Astrocyte (in vitro differentiated cells and primary cell): ENCODE measurements at regions not wholly inside any gene's neighbourhood (a gene's known extent, or its start where the extent isn't known, plus 50 kb on each side); places are given as distances from the start of the nearest gene placed in this dataset.
"Not testable (repeated sequence)": the region's sequence is repeated elsewhere in the genome, so short reads cannot be mapped to it uniquely, and the experiment has no call there.

Experiments
- DNase-seq: peaks from one replicate; pipeline ENCODE4 v3.0.0-alpha.2; 2010; ENCODE audit warnings: low read depth
- FAIRE-seq: peaks from 2 replicates; lab custom pipeline; 2011; peaks lifted over from hg19 to GRCh38; lab: Jason Lieb, UNC
- H2AFZ ChIP-seq: 2 replicates; pipeline ENCODE4 v1.6.0; 2012; ENCODE audit warnings: low read depth, low read length, inconsistent platforms
- H3K27ac ChIP-seq: 2 replicates; pipeline ENCODE4 v1.5.1; 2011; ENCODE audit warnings: low read depth, low read length, inconsistent platforms
- H3K27me3 ChIP-seq: 2 replicates; pipeline ENCODE4 v1.6.0; 2011; ENCODE audit warnings: low read length, inconsistent platforms; ENCODE audit not compliant: insufficient read depth
- H3K36me3 ChIP-seq: 2 replicates; pipeline ENCODE4 v1.5.1; 2011; ENCODE audit warnings: low read length, inconsistent platforms; ENCODE audit not compliant: insufficient read depth
- H3K4me1 ChIP-seq: 2 replicates; pipeline ENCODE4 v1.5.1; 2011; ENCODE audit warnings: low read length, inconsistent platforms; ENCODE audit not compliant: insufficient read depth
- H3K4me2 ChIP-seq: 2 replicates; pipeline ENCODE4 v1.6.0; 2012; ENCODE audit warnings: low read length, inconsistent platforms
- H3K4me3 ChIP-seq: 2 replicates; pipeline ENCODE4 v1.5.1; 2011; ENCODE audit warnings: low read depth, mild to moderate bottlenecking, low read length, inconsistent platforms; ENCODE audit not compliant: insufficient read depth
- H3K79me2 ChIP-seq: 2 replicates; pipeline ENCODE4 v1.6.0; 2012; ENCODE audit warnings: mild to moderate bottlenecking, low read length, inconsistent platforms; ENCODE audit not compliant: insufficient read depth
- H3K9ac ChIP-seq: 2 replicates; pipeline ENCODE4 v1.6.0; 2012; ENCODE audit warnings: mild to moderate bottlenecking, low read length, inconsistent platforms
- H3K9me3 ChIP-seq: 2 replicates; pipeline ENCODE4 v1.5.1; 2012; ENCODE audit warnings: low read depth, mild to moderate bottlenecking, low read length, inconsistent platforms; ENCODE audit not compliant: insufficient read depth
- H4K20me1 ChIP-seq: 2 replicates; pipeline ENCODE4 v1.6.0; 2012; ENCODE audit warnings: low read length, inconsistent platforms; ENCODE audit not compliant: insufficient read depth
- H3K27ac Mint-ChIP-seq: one replicate; pipeline ENCODE4 v1.8.0; 2021; ENCODE audit warnings: mild to moderate bottlenecking, mixed read lengths; ENCODE audit not compliant: unreplicated experiment
- H3K27me3 Mint-ChIP-seq: one replicate; pipeline ENCODE4 v1.8.0; 2021; ENCODE audit warnings: low read depth, mixed read lengths; ENCODE audit not compliant: unreplicated experiment
- H3K36me3 Mint-ChIP-seq: one replicate; pipeline ENCODE4 v1.8.0; 2021; ENCODE audit warnings: low read depth, mixed read lengths; ENCODE audit not compliant: unreplicated experiment
- H3K4me1 Mint-ChIP-seq: one replicate; pipeline ENCODE4 v1.8.0; 2021; ENCODE audit warnings: low read depth, mixed read lengths; ENCODE audit not compliant: unreplicated experiment
- H3K4me3 Mint-ChIP-seq: one replicate; pipeline ENCODE4 v1.8.0; 2021; ENCODE audit warnings: mild to moderate bottlenecking, moderate library complexity, mixed read lengths; ENCODE audit not compliant: unreplicated experiment
- H3K9me3 Mint-ChIP-seq: one replicate; pipeline ENCODE4 v1.8.0; 2021; ENCODE audit warnings: mild to moderate bottlenecking, mixed read lengths; ENCODE audit not compliant: unreplicated experiment
- CTCF ChIP-seq: IDR thresholded peaks from 2 replicates; pipeline ENCODE4 v1.5.1; 2011; ENCODE audit warnings: low read depth, mild to moderate bottlenecking, inconsistent platforms, low read length, moderate library complexity; ENCODE audit not compliant: insufficient read depth
- EZH2 ChIP-seq: IDR thresholded peaks from 2 replicates; pipeline ENCODE4 v1.6.1; 2012; ENCODE audit warnings: mild to moderate bottlenecking, low read length, inconsistent platforms; ENCODE audit not compliant: insufficient read depth

GRCh38 chr5:28632607-28633006 lies 1594.2 kb upstream of the CDH9 start:
- Histone ChIP-seq H3K27me3 (no peaks in the 10 kb centered on the region), H3K4me1 (no peaks in the 10 kb centered on the region), H2AFZ (no peak overlapping the region), H3K9me3 (no peaks in the 10 kb centered on the region), H3K36me3 (no peaks in the 10 kb centered on the region), H3K4me3 (no peak overlapping the region), H3K9ac (no peak overlapping the region), H4K20me1 (no peaks in the 10 kb centered on the region), H3K4me2 (no peak overlapping the region), H3K79me2 (no peaks in the 10 kb centered on the region), H3K27ac (no peak overlapping the region)
- Mint-ChIP-seq H3K36me3 (no peaks in the 10 kb centered on the region), H3K27ac (no peak overlapping the region), H3K27me3 (no peaks in the 10 kb centered on the region), H3K4me1 (no peaks in the 10 kb centered on the region), H3K4me3 (no peak overlapping the region), H3K9me3 (no peaks in the 10 kb centered on the region)
- TF ChIP-seq EZH2, result no peak
- TF ChIP-seq CTCF, result no peak
- FAIRE-seq (no peak), DNase-seq (no peak)

- Mint-ChIP-seq H3K4me3 (no peak overlapping the region), H3K36me3 (no peaks in the 10 kb centered on the region), H3K27me3 (no peaks in the 10 kb centered on the region), H3K4me1 (no peaks in the 10 kb centered on the region), H3K9me3 (peaks cover 8% of the 10 kb centered on the region), H3K27ac (no peak overlapping the region)
- no peak overlapping the region for H3K4me2 ChIP-seq
- no peaks in the 10 kb centered on the region for H3K79me2 ChIP-seq
- no peak overlapping the region for H3K27ac ChIP-seq
- H3K27me3 ChIP-seq, result no peaks in the 10 kb centered on the region
- DNase-seq (no peak), FAIRE-seq (no peak)
- H3K36me3 ChIP-seq, result no peaks in the 10 kb centered on the region
- no peak overlapping the region for H2AFZ ChIP-seq
- no peak overlapping the region for H3K4me3 ChIP-seq
- TF ChIP-seq EZH2 (no peak), CTCF (no peak)
- H3K4me1 ChIP-seq, result no peaks in the 10 kb centered on the region
- H4K20me1 ChIP-seq, result no peaks in the 10 kb centered on the region
- no peaks in the 10 kb centered on the region for H3K9me3 ChIP-seq
- no peak overlapping the region for H3K9ac ChIP-seq
Measured at GRCh38 chr5:28603869-28604268, 1565.5 kb upstream of the CDH9 start.

DNA sequence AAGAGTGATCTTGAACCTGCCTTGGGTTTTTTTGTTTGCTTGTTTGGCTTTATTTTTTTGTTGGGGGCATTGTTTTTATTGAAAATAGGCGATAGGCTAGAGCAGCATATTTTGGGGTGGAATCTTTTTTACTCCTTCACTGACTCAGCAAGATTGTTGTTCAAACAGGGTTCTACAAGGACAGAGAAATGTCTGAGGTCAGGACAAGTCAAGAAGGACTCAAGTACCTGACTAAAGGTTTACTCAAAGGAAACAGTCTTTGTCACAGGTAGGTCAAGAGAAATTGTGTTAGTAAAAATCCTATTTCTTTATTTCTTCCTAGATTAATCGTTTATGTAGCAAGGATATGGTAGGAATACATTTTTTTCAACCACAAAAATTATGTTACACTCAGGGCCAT lies 1564.0 kb upstream of the CDH9 start:
- Histone ChIP-seq H3K9ac (no peak overlapping the region), H3K9me3 (no peaks in the 10 kb centered on the region), H3K79me2 (no peaks in the 10 kb centered on the region), H3K27ac (no peak overlapping the region), H3K4me3 (no peak overlapping the region), H2AFZ (no peak overlapping the region), H3K27me3 (no peaks in the 10 kb centered on the region), H3K4me2 (no peak overlapping the region), H4K20me1 (no peaks in the 10 kb centered on the region), H3K36me3 (no peaks in the 10 kb centered on the region), H3K4me1 (no peaks in the 10 kb centered on the region)
- DNase-seq (no peak), FAIRE-seq (no peak)
- Mint-ChIP-seq H3K4me3 (no peak overlapping the region), H3K9me3 (peaks cover 5% of the 10 kb centered on the region), H3K36me3 (no peaks in the 10 kb centered on the region), H3K27ac (no peak overlapping the region), H3K27me3 (no peaks in the 10 kb centered on the region), H3K4me1 (no peaks in the 10 kb centered on the region)
- TF ChIP-seq EZH2, result no peak
- no peak for TF ChIP-seq CTCF

DNA sequence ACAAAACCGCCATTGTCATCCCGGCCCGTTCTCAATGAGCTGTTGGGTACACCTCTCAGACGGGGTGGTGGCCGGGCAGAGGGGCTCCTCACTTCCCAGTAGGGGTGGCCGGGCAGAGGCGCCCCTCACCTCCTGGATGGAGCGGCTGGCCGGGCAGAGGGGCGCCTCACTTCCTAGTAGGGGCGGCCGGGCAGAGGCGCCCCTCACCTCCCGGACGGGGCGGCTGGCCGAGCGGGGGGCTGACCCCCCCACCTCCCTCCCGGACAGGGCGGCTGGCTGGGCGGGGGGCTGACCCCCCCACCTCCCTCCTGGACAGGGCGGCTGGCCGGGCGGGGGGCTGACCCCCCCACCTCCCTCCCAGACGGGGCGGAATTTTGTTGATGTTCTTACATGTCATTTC lies 1558.3 kb upstream of the CDH9 start:
- not testable (repeated sequence) for H3K4me3 Mint-ChIP-seq, H3K36me3 ChIP-seq, FAIRE-seq, H3K9ac ChIP-seq, H3K27me3 ChIP-seq, H4K20me1 ChIP-seq, H3K9me3 ChIP-seq, H3K4me1 ChIP-seq, H3K9me3 Mint-ChIP-seq, H3K27ac Mint-ChIP-seq, H3K27ac ChIP-seq, H3K27me3 Mint-ChIP-seq, H3K36me3 Mint-ChIP-seq, DNase-seq, H3K79me2 ChIP-seq, H3K4me3 ChIP-seq, H3K4me2 ChIP-seq, H2AFZ ChIP-seq, H3K4me1 Mint-ChIP-seq
